Trophoblast cell (in vitro differentiated cells and primary cell): ENCODE measurements at regions not wholly inside any gene's neighbourhood (a gene's known extent, or its start where the extent isn't known, plus 50 kb on each side); places are given as distances from the start of the nearest gene placed in this dataset.
A peak's percentile ranks its signal among the peaks of the same experiment; 100 is the strongest.

ENCODE experiments used
- DNase-seq, 2 donors: peaks; one replicate each; pipeline ENCODE4 v3.0.0-alpha.2; 2016
- H2AFZ ChIP-seq: 2 replicates; pipeline ENCODE4 v1.6.1; 2013; ENCODE audit warnings: low read length, moderate library complexity, mild to moderate bottlenecking; ENCODE audit not compliant: insufficient read depth, poor library complexity
- H2AK5ac ChIP-seq: 2 replicates; pipeline ENCODE4 v1.6.1; 2013; ENCODE audit warnings: mild to moderate bottlenecking, low read length
- H2BK120ac ChIP-seq: 2 replicates; pipeline ENCODE4 v1.6.1; 2013; ENCODE audit warnings: low read length, mild to moderate bottlenecking, moderate library complexity; ENCODE audit not compliant: insufficient read depth, poor library complexity
- H2BK12ac ChIP-seq: 2 replicates; pipeline ENCODE4 v1.6.1; 2013; ENCODE audit warnings: mild to moderate bottlenecking, low read length, moderate library complexity
- H2BK5ac ChIP-seq: 2 replicates; pipeline ENCODE4 v1.6.1; 2013; ENCODE audit warnings: low read length, low read depth, moderate library complexity, mild to moderate bottlenecking; ENCODE audit not compliant: poor library complexity
- H3K14ac ChIP-seq: 2 replicates; pipeline ENCODE4 v1.6.1; 2013; ENCODE audit warnings: mild to moderate bottlenecking, low read length
- H3K18ac ChIP-seq: 2 replicates; pipeline ENCODE4 v1.6.1; 2013; ENCODE audit warnings: mild to moderate bottlenecking, low read length
- H3K23ac ChIP-seq: 2 replicates; pipeline ENCODE4 v1.6.1; 2013; ENCODE audit warnings: low read length
- H3K27ac ChIP-seq: 2 replicates; pipeline ENCODE4 v1.5.1; 2013; ENCODE audit warnings: low read depth, mild to moderate bottlenecking, inconsistent platforms, low read length, moderate library complexity
- H3K27me3 ChIP-seq: 2 replicates; pipeline ENCODE4 v1.6.1; 2013; ENCODE audit warnings: inconsistent platforms, mild to moderate bottlenecking, low read length, moderate library complexity; ENCODE audit not compliant: insufficient read depth
- H3K36me3 ChIP-seq, 2 experiments: 1 replicate in 1 of 2; 2 replicates in 1 of 2; pipeline ENCODE4 v1.6.1; 2013; ENCODE audit warnings: low read length in 2 of 2, mild to moderate bottlenecking in 2 of 2, moderate library complexity in 1 of 2; ENCODE audit not compliant: insufficient read depth in 2 of 2, control insufficient read depth in 1 of 2
- H3K4ac ChIP-seq: 2 replicates; pipeline ENCODE4 v1.6.1; 2013; ENCODE audit warnings: low read depth, mild to moderate bottlenecking, low read length, moderate library complexity
- H3K4me1 ChIP-seq, 2 experiments: 1 replicate in 1 of 2; 2 replicates in 1 of 2; pipeline ENCODE4 v1.6.1; 2013; ENCODE audit warnings: low read length in 2 of 2, mild to moderate bottlenecking in 2 of 2, moderate library complexity in 1 of 2; ENCODE audit not compliant: insufficient read depth in 2 of 2, control insufficient read depth in 1 of 2
- H3K4me2 ChIP-seq: 2 replicates; pipeline ENCODE4 v1.6.1; 2013; ENCODE audit warnings: inconsistent platforms, mild to moderate bottlenecking, low read length, moderate library complexity
- H3K4me3 ChIP-seq: 2 replicates; pipeline ENCODE4 v1.5.1; 2013; ENCODE audit warnings: mild to moderate bottlenecking, low read depth, low read length, inconsistent platforms
- H3K79me1 ChIP-seq: one replicate; pipeline ENCODE4 v1.6.1; 2013; ENCODE audit warnings: low read length
- H3K79me2 ChIP-seq: 2 replicates; pipeline ENCODE4 v1.6.1; 2013; ENCODE audit warnings: low read length, mild to moderate bottlenecking; ENCODE audit not compliant: control insufficient read depth, insufficient read depth, poor library complexity
- H3K9ac ChIP-seq: 2 replicates; pipeline ENCODE4 v1.6.1; 2013; ENCODE audit warnings: mild to moderate bottlenecking, low read length
- H3K9me3 ChIP-seq: 2 replicates; pipeline ENCODE4 v1.6.1; 2013; ENCODE audit warnings: low read depth, mild to moderate bottlenecking, control low read depth, inconsistent platforms, low read length; ENCODE audit not compliant: insufficient read depth
- H4K12ac ChIP-seq: 2 replicates; pipeline ENCODE4 v1.6.1; 2013; ENCODE audit warnings: low read depth, mild to moderate bottlenecking, low read length, moderate library complexity
- H4K8ac ChIP-seq: 2 replicates; pipeline ENCODE4 v1.6.1; 2013; ENCODE audit warnings: low read depth, mild to moderate bottlenecking, low read length, moderate library complexity
- H4K91ac ChIP-seq: one replicate; pipeline ENCODE4 v1.6.1; 2013; ENCODE audit warnings: low read depth, mild to moderate bottlenecking, low read length, moderate library complexity
- WGBS: extraction: QIAGEN DNeasy Blood & Tissue Kit; methylation state at CpG from one replicate; pipeline ENCODE4 v1.1.7; 2013; ENCODE audit warnings: missing lambda C conversion rate; ENCODE audit not compliant: insufficient read length, insufficient coverage; ENCODE audit errors: extremely low coverage; 5-methylcytosine and 5-hydroxymethylcytosine counted together

- no CpG with 5 or more reads among the region's 3 CpGs for WGBS
- no peak overlapping the region for H4K91ac ChIP-seq
- no peak overlapping the region for H3K9ac ChIP-seq
- H4K8ac ChIP-seq = no peak overlapping the region
- H3K27me3 ChIP-seq = no peaks in the 10 kb centered on the region
- DNase-seq = peak; percentile 71 to 75
- no peaks in the 10 kb centered on the region for H3K4me1 ChIP-seq
- no peaks in the 10 kb centered on the region for H3K36me3 ChIP-seq
- H3K23ac ChIP-seq = no peak overlapping the region
- H3K9me3 ChIP-seq = no peaks in the 10 kb centered on the region
- no peak overlapping the region for H3K18ac ChIP-seq
- H2AK5ac ChIP-seq = no peak overlapping the region
- no peak overlapping the region for H4K12ac ChIP-seq
- no peak overlapping the region for H3K14ac ChIP-seq
- H2BK12ac ChIP-seq = no peak overlapping the region
- H2AFZ ChIP-seq = no peak overlapping the region
- no peak overlapping the region for H3K27ac ChIP-seq
- H3K79me1 ChIP-seq = no peaks in the 10 kb centered on the region
- H2BK5ac ChIP-seq = no peak overlapping the region
- no peak overlapping the region for H3K4me2 ChIP-seq
- H2BK120ac ChIP-seq = no peak overlapping the region
- H3K4ac ChIP-seq = no peak overlapping the region
- H3K79me2 ChIP-seq = no peaks in the 10 kb centered on the region
- no peak overlapping the region for H3K4me3 ChIP-seq
Measured at GRCh38 chr21:41080485-41081121, 87.4 kb upstream of the BACE2 start.

- H3K79me1 ChIP-seq = no peaks in the 10 kb centered on the region
- H3K18ac ChIP-seq = no peak overlapping the region
- WGBS = no CpG with 5 or more reads among the region's 5 CpGs
- no peak overlapping the region for H4K91ac ChIP-seq
- no peaks in the 10 kb centered on the region for H3K4me1 ChIP-seq
- no peak overlapping the region for H4K8ac ChIP-seq
- no peak overlapping the region for H2AK5ac ChIP-seq
- H4K12ac ChIP-seq = no peak overlapping the region
- no peaks in the 10 kb centered on the region for H3K36me3 ChIP-seq
- H3K4me3 ChIP-seq = no peak overlapping the region
- no peaks in the 10 kb centered on the region for H3K27me3 ChIP-seq
- no peaks in the 10 kb centered on the region for H3K9me3 ChIP-seq
- H3K23ac ChIP-seq = no peak overlapping the region
- H3K14ac ChIP-seq = no peak overlapping the region
- H3K27ac ChIP-seq = no peak overlapping the region
- no peak overlapping the region for H2BK120ac ChIP-seq
- H3K4me2 ChIP-seq = no peak overlapping the region
- H3K9ac ChIP-seq = no peak overlapping the region
- no peak overlapping the region for H2AFZ ChIP-seq
- H2BK5ac ChIP-seq = no peak overlapping the region
- H3K4ac ChIP-seq = no peak overlapping the region
- no peak overlapping the region for H2BK12ac ChIP-seq
- no peaks in the 10 kb centered on the region for H3K79me2 ChIP-seq
- DNase-seq = no peak
Measured at GRCh38 chr21:41086569-41086968, 81.4 kb upstream of the BACE2 start.

- Histone ChIP-seq H3K4ac (no peak overlapping the region), H2BK120ac (no peak overlapping the region), H3K27ac (no peak overlapping the region), H3K23ac (no peak overlapping the region), H4K91ac (no peak overlapping the region), H3K27me3 (no peaks in the 10 kb centered on the region), H3K4me3 (no peak overlapping the region), H4K12ac (no peak overlapping the region), H3K79me1 (no peaks in the 10 kb centered on the region), H2BK5ac (no peak overlapping the region), H3K4me2 (no peak overlapping the region), H3K79me2 (no peaks in the 10 kb centered on the region), H3K36me3 (no peaks in the 10 kb centered on the region), H3K4me1 (no peaks in the 10 kb centered on the region), H3K18ac (no peak overlapping the region), H3K9me3 (no peaks in the 10 kb centered on the region), H3K9ac (no peak overlapping the region), H4K8ac (no peak overlapping the region), H2AK5ac (no peak overlapping the region), H3K14ac (no peak overlapping the region), H2BK12ac (no peak overlapping the region), H2AFZ (no peak overlapping the region)
- no peak for DNase-seq
- WGBS = no CpG with 5 or more reads among the region's 6 CpGs
Measured at GRCh38 chr21:41090981-41091380, 77.0 kb upstream of the BACE2 start.

GRCh38 chr21:41091616-41092015, 76.3 kb upstream of the BACE2 start:
- H3K18ac ChIP-seq = no peak overlapping the region
- H3K14ac ChIP-seq = no peak overlapping the region
- WGBS = no CpG with 5 or more reads among the region's 2 CpGs
- no peaks in the 10 kb centered on the region for H3K9me3 ChIP-seq
- no peak overlapping the region for H3K27ac ChIP-seq
- H3K79me1 ChIP-seq = no peaks in the 10 kb centered on the region
- no peak overlapping the region for H3K4me2 ChIP-seq
- H4K8ac ChIP-seq = no peak overlapping the region
- DNase-seq = peak; percentile 74 to 95
- H2AK5ac ChIP-seq = no peak overlapping the region
- H3K4ac ChIP-seq = no peak overlapping the region
- no peaks in the 10 kb centered on the region for H3K4me1 ChIP-seq
- H2AFZ ChIP-seq = no peak overlapping the region
- H4K91ac ChIP-seq = no peak overlapping the region
- H3K4me3 ChIP-seq = no peak overlapping the region
- no peak overlapping the region for H2BK120ac ChIP-seq
- H3K36me3 ChIP-seq = no peaks in the 10 kb centered on the region
- H2BK5ac ChIP-seq = no peak overlapping the region
- H2BK12ac ChIP-seq = no peak overlapping the region
- no peaks in the 10 kb centered on the region for H3K79me2 ChIP-seq
- no peaks in the 10 kb centered on the region for H3K27me3 ChIP-seq
- no peak overlapping the region for H3K9ac ChIP-seq
- H3K23ac ChIP-seq = no peak overlapping the region
- H4K12ac ChIP-seq = no peak overlapping the region
